ENCODE measurements at regions not wholly inside any gene's neighbourhood (a gene's known extent, or its start where the extent isn't known, plus 50 kb on each side); places are given as distances from the start of the nearest gene placed in this dataset.

- Histone ChIP-seq H2AFZ (no peak overlapping the region), H3K36me3 (replicated peaks; ENCODE audit: insufficient read depth, low read depth) (no peaks in the 10 kb centered on the region), H3K4me2 (no peak overlapping the region), H3K4me1 (ENCODE audit: insufficient read depth) (peaks cover 34% of the 10 kb centered on the region), H3K79me2 (no peaks in the 10 kb centered on the region), H3K9me2 (replicated peaks; ENCODE audit: insufficient read depth) (no peaks in the 10 kb centered on the region), H3K4me3 (no peak overlapping the region), H3K27me3 (no peaks in the 10 kb centered on the region), H4K20me1 (ENCODE audit: insufficient read depth, poor library complexity, severe bottlenecking) (no peaks in the 10 kb centered on the region), H3K27ac (no peak overlapping the region), H3K9me3 (ENCODE audit: low read depth) (no peaks in the 10 kb centered on the region)
- no peak for DNase-seq (ENCODE audit: low spot score)
- 78% methylated on average over 10 of the region's 10 CpGs for WGBS (ENCODE audit: low lambda C conversion rate, missing lambda C conversion rate)
- TF ChIP-seq EZH2phosphoT487 (IDR thresholded peaks at IDR 0.05; ENCODE audit: low read depth, severe bottlenecking, unreplicated experiment) (no peak), EZH2 (IDR thresholded peaks at IDR 0.05; ENCODE audit: borderline replicate concordance) (no peak)
- TF ChIP-seq, protein P1, sequence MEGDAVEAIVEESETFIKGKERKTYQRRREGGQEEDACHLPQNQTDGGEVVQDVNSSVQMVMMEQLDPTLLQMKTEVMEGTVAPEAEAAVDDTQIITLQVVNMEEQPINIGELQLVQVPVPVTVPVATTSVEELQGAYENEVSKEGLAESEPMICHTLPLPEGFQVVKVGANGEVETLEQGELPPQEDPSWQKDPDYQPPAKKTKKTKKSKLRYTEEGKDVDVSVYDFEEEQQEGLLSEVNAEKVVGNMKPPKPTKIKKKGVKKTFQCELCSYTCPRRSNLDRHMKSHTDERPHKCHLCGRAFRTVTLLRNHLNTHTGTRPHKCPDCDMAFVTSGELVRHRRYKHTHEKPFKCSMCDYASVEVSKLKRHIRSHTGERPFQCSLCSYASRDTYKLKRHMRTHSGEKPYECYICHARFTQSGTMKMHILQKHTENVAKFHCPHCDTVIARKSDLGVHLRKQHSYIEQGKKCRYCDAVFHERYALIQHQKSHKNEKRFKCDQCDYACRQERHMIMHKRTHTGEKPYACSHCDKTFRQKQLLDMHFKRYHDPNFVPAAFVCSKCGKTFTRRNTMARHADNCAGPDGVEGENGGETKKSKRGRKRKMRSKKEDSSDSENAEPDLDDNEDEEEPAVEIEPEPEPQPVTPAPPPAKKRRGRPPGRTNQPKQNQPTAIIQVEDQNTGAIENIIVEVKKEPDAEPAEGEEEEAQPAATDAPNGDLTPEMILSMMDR (IDR thresholded peaks at IDR 0.05; ENCODE audit: poor library complexity) = no peak
Observed at GRCh38 chr15:62846131-62846804, 196.3 kb upstream of the TPM1 start.

DNA sequence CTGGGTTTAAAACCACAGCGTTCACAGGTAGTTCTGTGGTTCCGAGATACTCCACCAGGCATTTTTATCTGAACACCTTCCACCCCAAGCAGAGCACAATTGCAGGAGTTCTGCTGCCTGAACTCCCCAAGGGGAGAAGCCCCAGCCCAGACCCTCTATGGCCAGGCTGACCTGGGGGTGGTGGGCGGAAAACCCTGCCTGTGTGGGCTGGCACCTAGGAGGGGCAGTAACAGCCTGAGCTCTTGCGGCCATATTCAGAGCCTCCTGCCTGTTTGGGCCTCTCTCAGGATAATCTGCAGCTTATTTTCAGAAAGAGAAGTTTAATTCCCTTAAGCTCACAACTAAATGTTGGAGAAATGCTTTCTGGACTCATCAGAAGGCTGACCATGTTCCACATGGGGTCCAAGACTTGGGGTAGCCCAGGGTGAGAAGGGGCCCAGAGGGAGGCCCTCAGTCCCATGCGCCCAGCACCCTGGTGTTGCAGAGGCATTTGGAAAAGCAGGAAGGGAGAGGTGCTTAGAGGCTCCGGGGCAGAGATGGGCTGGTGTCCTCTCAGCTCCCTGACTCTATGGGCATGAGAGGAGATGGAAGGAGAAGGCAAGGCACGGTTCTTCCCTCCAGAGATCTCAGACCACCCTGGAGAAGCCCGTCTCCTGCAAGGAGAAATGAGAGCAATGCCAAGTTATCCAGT, 195.6 kb upstream of the TPM1 start:
- no peak overlapping the region for H2AFZ ChIP-seq
- H3K36me3 ChIP-seq (replicated peaks; ENCODE audit: insufficient read depth, low read depth) = no peaks in the 10 kb centered on the region
- no peaks in the 10 kb centered on the region for H3K9me2 ChIP-seq (replicated peaks; ENCODE audit: insufficient read depth)
- no peak for DNase-seq (ENCODE audit: low spot score)
- no peak overlapping the region for H3K27ac ChIP-seq
- no peaks in the 10 kb centered on the region for H4K20me1 ChIP-seq (ENCODE audit: insufficient read depth, poor library complexity, severe bottlenecking)
- 89% methylated on average over 8 of the region's 8 CpGs for whole genome bisulfite sequencing (ENCODE audit: low lambda C conversion rate, missing lambda C conversion rate)
- H3K4me2 ChIP-seq = no peak overlapping the region
- no peaks in the 10 kb centered on the region for H3K9me3 ChIP-seq (ENCODE audit: low read depth)
- no peaks in the 10 kb centered on the region for H3K27me3 ChIP-seq
- H3K4me3 ChIP-seq = no peak overlapping the region
- no peaks in the 10 kb centered on the region for H3K79me2 ChIP-seq
- no peak for TF ChIP-seq EZH2phosphoT487 (IDR thresholded peaks at IDR 0.05; ENCODE audit: low read depth, severe bottlenecking, unreplicated experiment)
- TF ChIP-seq, protein P1 (IDR thresholded peaks at IDR 0.05; ENCODE audit: poor library complexity) = no peak
- no peak for TF ChIP-seq EZH2 (IDR thresholded peaks at IDR 0.05; ENCODE audit: borderline replicate concordance)
- H3K4me1 ChIP-seq (ENCODE audit: insufficient read depth) = peaks cover 36% of the 10 kb centered on the region

DNA sequence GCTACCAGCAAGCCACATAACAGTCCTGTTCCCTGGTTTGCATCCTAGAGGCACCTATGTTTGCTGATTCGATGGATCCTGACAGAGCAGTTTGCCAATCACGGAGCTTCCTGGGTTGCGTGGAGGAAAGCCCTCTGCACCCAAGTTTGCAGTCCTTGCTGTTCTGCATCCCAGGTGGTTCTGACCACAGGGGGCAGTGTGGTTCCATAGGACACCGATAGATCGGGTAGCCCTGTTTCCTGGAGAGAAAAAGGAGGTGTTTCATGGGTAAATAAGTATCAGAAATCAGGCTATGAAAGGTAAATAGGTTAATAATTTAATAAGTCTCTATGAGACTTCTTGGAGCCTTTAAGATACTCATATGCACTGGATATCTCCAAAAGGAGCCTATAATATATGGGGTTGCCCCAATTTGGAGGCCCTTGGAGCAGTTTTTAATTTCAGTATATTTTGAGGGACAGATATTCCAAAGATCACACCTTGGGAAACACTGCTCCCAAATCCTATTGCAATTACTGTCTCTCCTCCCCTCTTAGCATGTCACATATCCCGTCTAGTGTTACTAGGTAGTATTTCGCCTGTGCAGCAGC, 194.6 kb upstream of the TPM1 start:
- H3K36me3 ChIP-seq (replicated peaks; ENCODE audit: insufficient read depth, low read depth) = no peaks in the 10 kb centered on the region
- peak; percentile 64 for DNase-seq (ENCODE audit: low spot score)
- H3K27ac ChIP-seq = no peak overlapping the region
- H2AFZ ChIP-seq = no peak overlapping the region
- no peaks in the 10 kb centered on the region for H4K20me1 ChIP-seq (ENCODE audit: insufficient read depth, poor library complexity, severe bottlenecking)
- 88% methylated on average over 7 of the region's 7 CpGs for WGBS (ENCODE audit: low lambda C conversion rate, missing lambda C conversion rate)
- H3K4me3 ChIP-seq = no peak overlapping the region
- H3K4me2 ChIP-seq = no peak overlapping the region
- no peaks in the 10 kb centered on the region for H3K79me2 ChIP-seq
- TF ChIP-seq EZH2 (IDR thresholded peaks at IDR 0.05; ENCODE audit: borderline replicate concordance) (no peak), EZH2phosphoT487 (IDR thresholded peaks at IDR 0.05; ENCODE audit: low read depth, severe bottlenecking, unreplicated experiment) (no peak)
- TF ChIP-seq, protein P1 (IDR thresholded peaks at IDR 0.05; ENCODE audit: poor library complexity) = peak; percentile 50
- H3K4me1 ChIP-seq (ENCODE audit: insufficient read depth) = peaks cover 36% of the 10 kb centered on the region
- H3K27me3 ChIP-seq = no peaks in the 10 kb centered on the region
- no peaks in the 10 kb centered on the region for H3K9me3 ChIP-seq (ENCODE audit: low read depth)
- no peaks in the 10 kb centered on the region for H3K9me2 ChIP-seq (replicated peaks; ENCODE audit: insufficient read depth)
